ENCODE measurements at regions not wholly inside any gene's neighbourhood (a gene's known extent, or its start where the extent isn't known, plus 50 kb on each side); places are given as distances from the start of the nearest gene placed in this dataset.

DNA sequence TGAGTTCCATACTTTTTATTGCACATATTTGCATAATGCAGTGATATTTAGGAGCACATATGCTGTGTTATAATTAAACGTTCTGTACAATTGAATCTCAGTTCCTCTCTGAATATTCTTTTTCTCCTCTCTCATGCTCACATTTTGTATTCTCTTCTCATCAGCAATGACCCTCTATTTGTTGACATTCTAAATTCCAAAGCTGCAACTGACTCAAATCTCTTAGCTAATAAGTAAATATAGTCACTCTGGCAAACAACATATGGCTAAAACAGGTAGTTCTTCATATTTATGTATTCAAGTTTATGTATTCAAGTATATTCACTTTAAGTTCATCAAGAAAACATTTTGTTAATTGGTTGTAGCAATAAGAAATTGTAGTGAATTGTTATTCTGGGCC lies 907.4 kb upstream of the VRK2 start:
- intact Hi-C loops (cut with micrococcal nuclease; ENCODE audit: unreplicated experiment) (no loop called here), in situ Hi-C loops (cut with HindIII; ENCODE audit: low pct_unique_long_range_greater_than_20kb, low sequenced_read_pairs) (no loop called here)
- H3K27me3 ChIP-seq (ENCODE audit: control insufficient read depth, insufficient read depth, low read length), result no peaks in the 10 kb centered on the region
- H3K36me3 ChIP-seq (ENCODE audit: control insufficient read depth, insufficient read depth, low read length), result no peaks in the 10 kb centered on the region
- no TSS peak for BruUV-seq (replicated peaks)
- TF ChIP-seq, protein P1, sequence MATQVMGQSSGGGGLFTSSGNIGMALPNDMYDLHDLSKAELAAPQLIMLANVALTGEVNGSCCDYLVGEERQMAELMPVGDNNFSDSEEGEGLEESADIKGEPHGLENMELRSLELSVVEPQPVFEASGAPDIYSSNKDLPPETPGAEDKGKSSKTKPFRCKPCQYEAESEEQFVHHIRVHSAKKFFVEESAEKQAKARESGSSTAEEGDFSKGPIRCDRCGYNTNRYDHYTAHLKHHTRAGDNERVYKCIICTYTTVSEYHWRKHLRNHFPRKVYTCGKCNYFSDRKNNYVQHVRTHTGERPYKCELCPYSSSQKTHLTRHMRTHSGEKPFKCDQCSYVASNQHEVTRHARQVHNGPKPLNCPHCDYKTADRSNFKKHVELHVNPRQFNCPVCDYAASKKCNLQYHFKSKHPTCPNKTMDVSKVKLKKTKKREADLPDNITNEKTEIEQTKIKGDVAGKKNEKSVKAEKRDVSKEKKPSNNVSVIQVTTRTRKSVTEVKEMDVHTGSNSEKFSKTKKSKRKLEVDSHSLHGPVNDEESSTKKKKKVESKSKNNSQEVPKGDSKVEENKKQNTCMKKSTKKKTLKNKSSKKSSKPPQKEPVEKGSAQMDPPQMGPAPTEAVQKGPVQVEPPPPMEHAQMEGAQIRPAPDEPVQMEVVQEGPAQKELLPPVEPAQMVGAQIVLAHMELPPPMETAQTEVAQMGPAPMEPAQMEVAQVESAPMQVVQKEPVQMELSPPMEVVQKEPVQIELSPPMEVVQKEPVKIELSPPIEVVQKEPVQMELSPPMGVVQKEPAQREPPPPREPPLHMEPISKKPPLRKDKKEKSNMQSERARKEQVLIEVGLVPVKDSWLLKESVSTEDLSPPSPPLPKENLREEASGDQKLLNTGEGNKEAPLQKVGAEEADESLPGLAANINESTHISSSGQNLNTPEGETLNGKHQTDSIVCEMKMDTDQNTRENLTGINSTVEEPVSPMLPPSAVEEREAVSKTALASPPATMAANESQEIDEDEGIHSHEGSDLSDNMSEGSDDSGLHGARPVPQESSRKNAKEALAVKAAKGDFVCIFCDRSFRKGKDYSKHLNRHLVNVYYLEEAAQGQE (IDR thresholded peaks at IDR 0.05; ENCODE audit: insufficient read depth in 1 of 2, low read depth in 2 of 2, low read length in 1 of 2), result no peak
- no peak for TF ChIP-seq TCF7L2 (IDR thresholded peaks at IDR 0.05; ENCODE audit: low read depth, low read length)
- TF ChIP-seq, protein P2, sequence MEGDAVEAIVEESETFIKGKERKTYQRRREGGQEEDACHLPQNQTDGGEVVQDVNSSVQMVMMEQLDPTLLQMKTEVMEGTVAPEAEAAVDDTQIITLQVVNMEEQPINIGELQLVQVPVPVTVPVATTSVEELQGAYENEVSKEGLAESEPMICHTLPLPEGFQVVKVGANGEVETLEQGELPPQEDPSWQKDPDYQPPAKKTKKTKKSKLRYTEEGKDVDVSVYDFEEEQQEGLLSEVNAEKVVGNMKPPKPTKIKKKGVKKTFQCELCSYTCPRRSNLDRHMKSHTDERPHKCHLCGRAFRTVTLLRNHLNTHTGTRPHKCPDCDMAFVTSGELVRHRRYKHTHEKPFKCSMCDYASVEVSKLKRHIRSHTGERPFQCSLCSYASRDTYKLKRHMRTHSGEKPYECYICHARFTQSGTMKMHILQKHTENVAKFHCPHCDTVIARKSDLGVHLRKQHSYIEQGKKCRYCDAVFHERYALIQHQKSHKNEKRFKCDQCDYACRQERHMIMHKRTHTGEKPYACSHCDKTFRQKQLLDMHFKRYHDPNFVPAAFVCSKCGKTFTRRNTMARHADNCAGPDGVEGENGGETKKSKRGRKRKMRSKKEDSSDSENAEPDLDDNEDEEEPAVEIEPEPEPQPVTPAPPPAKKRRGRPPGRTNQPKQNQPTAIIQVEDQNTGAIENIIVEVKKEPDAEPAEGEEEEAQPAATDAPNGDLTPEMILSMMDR (IDR thresholded peaks at IDR 0.05), result no peak
- H3K4me3 ChIP-seq (ENCODE audit: low read depth in 2 of 2, low read length in 2 of 2), result no peak overlapping the region
- CTCF ChIA-PET, result no interaction called here
- no peak for DNase-seq (ENCODE audit: low read depth, low spot score)
- ATAC-seq, result no peak
- POLR2A ChIA-PET, result no interaction called here
- no peaks in the 10 kb centered on the region for H3K4me1 ChIP-seq (ENCODE audit: control insufficient read depth, insufficient read depth, low read length)
- H3K9me3 ChIP-seq (ENCODE audit: control insufficient read depth, insufficient read depth, low read depth, low read length), result no peaks in the 10 kb centered on the region
- H3K27ac ChIP-seq (ENCODE audit: low read length), result no peak overlapping the region

DNA sequence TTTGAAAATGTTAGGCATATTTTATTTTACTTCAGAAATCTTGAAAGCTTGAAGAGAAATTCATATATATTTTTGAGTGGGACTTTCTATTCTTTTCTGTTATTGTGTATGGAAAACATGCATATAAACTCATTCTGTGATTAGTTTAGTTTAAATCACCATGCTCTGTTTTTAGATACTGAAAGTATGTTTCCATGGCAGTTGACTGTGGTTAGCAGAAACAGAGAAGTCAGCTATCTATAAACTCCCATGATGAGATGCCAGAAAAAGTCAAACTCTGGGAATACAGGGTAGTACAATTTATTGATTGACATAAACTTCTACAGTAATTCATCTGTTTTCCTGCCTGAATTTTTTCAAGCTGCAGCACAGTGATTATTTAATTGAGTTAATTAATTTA lies 905.3 kb upstream of the VRK2 start:
- POLR2A ChIA-PET, result no interaction called here
- Histone ChIP-seq H3K36me3 (ENCODE audit: control insufficient read depth, insufficient read depth, low read length) (no peaks in the 10 kb centered on the region), H3K27me3 (ENCODE audit: control insufficient read depth, insufficient read depth, low read length) (no peaks in the 10 kb centered on the region), H3K9me3 (ENCODE audit: control insufficient read depth, insufficient read depth, low read depth, low read length) (no peaks in the 10 kb centered on the region), H3K27ac (ENCODE audit: low read length) (no peak overlapping the region), H3K4me3 (ENCODE audit: low read depth in 2 of 2, low read length in 2 of 2) (no peak overlapping the region), H3K4me1 (ENCODE audit: control insufficient read depth, insufficient read depth, low read length) (no peaks in the 10 kb centered on the region)
- ATAC-seq (no peak), DNase-seq (ENCODE audit: low read depth, low spot score) (no peak)
- BruUV-seq (replicated peaks), result no TSS peak
- TF ChIP-seq TCF7L2 (IDR thresholded peaks at IDR 0.05; ENCODE audit: low read depth, low read length) (no peak), SIN3A (IDR thresholded peaks at IDR 0.05; ENCODE audit: borderline replicate concordance, insufficient read depth, low read depth, low read length) (no peak)
- TF ChIP-seq, protein P1 (IDR thresholded peaks at IDR 0.05; ENCODE audit: insufficient read depth in 1 of 2, low read depth in 2 of 2, low read length in 1 of 2), result no peak
- in situ Hi-C loops (cut with HindIII; ENCODE audit: low pct_unique_long_range_greater_than_20kb, low sequenced_read_pairs), result no loop called here
- intact Hi-C loops (cut with micrococcal nuclease; ENCODE audit: unreplicated experiment), result no loop called here
- CTCF ChIA-PET, result no interaction called here

Data from Panc1 (cell line).